Activated CD4-positive, alpha-beta memory T cell treated with anti-CD3 and anti-CD28 coated beads for 36 hours (primary cell): ENCODE measurements at regions not wholly inside any gene's neighbourhood (a gene's known extent, or its start where the extent isn't known, plus 50 kb on each side); places are given as distances from the start of the nearest gene placed in this dataset.
"Not testable (repeated sequence)": the region's sequence is repeated elsewhere in the genome, so short reads cannot be mapped to it uniquely, and the experiment has no call there.

ENCODE experiments used
- CTCF ChIA-PET: fragments of 350-600 bp; sonication (Branson Sonifier 250); formaldehyde crosslinking; loops from one replicate; lab custom pipeline; 2021; ENCODE audit warnings: antibody characterized with exemption, inconsistent platforms; lab: Charles Lee
- POLR2A ChIA-PET: fragments of 350-600 bp; sonication (Branson Sonifier 250); formaldehyde crosslinking; loops from one replicate; lab custom pipeline; 2021; ENCODE audit warnings: antibody characterized with exemption; lab: Charles Lee
- DNase-seq: peaks from one replicate; pipeline ENCODE4 v3.0.0-alpha.2; 2020
- H3K27ac Mint-ChIP-seq: one replicate; pipeline ENCODE4 v1.8.0; 2021; ENCODE audit warnings: mixed read lengths
- H3K27me3 Mint-ChIP-seq: one replicate; pipeline ENCODE4 v1.8.0; 2021; ENCODE audit warnings: mixed read lengths
- H3K36me3 Mint-ChIP-seq: one replicate; pipeline ENCODE4 v1.8.0; 2021; ENCODE audit warnings: mixed read lengths
- H3K4me1 Mint-ChIP-seq: one replicate; pipeline ENCODE4 v1.8.0; 2021; ENCODE audit warnings: low read depth, mixed read lengths
- H3K4me3 Mint-ChIP-seq: one replicate; pipeline ENCODE4 v1.8.0; 2021; ENCODE audit warnings: mild to moderate bottlenecking, mixed read lengths
- H3K9me3 Mint-ChIP-seq: one replicate; pipeline ENCODE4 v1.8.0; 2021; ENCODE audit warnings: mixed read lengths
- intact Hi-C: fragments of 100-400 bp; cut with micrococcal nuclease; formaldehyde crosslinking; loops from one replicate; pipeline ENCODE4 v1.15.1; 2023

DNA sequence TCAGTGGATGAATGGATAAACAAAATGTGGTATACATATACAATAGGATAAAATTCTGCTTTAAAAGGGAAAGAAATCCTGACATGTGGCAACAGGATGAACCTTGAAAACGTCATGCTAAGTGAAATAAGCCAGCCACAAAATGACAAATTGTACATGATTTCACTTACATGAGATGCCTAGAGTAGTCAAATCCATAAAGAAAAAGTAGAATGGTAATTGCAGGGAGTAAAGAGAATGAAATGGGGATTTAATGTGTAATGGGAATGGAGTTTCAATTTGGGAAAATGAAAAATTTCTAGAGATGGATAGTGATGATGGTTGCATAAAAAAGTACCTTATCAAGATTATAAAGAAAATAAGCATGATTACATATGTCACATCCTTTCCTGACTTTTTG lies 1489.2 kb upstream of the C9orf72 start:
- Mint-ChIP-seq H3K4me3 (no peak overlapping the region), H3K36me3 (no peaks in the 10 kb centered on the region), H3K9me3 (peaks cover 6% of the 10 kb centered on the region), H3K4me1 (no peaks in the 10 kb centered on the region), H3K27ac (no peak overlapping the region), H3K27me3 (no peaks in the 10 kb centered on the region)
- intact Hi-C loops: no loop called here
- ChIA-PET POLR2A (no interaction called here), CTCF (no interaction called here)
- DNase-seq: no peak

DNA sequence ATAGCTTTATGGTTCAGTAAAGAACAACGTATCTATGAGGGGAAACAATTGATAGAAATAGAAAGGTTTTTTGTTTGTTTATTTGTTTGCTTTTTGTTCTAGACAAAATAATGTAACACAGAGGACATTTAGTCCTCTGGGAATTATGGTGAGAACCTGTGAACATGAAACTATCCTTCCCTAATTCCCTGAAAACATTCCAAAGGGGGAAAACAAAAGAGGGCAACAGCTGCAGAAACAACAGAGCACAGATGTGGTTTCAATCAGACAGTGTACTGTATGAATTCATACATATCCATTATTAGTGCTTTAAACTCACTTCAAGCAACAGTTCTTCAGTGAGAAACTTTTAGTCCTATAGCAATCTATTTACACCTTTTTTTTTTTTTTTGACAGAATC lies 1489.8 kb upstream of the C9orf72 start:
- Mint-ChIP-seq H3K9me3 (peaks cover 2% of the 10 kb centered on the region), H3K4me3 (no peak overlapping the region), H3K36me3 (no peaks in the 10 kb centered on the region), H3K27ac (no peak overlapping the region), H3K27me3 (no peaks in the 10 kb centered on the region), H3K4me1 (no peaks in the 10 kb centered on the region)
- intact Hi-C loops: no loop called here
- no peak for DNase-seq
- POLR2A ChIA-PET: no interaction called here
- CTCF ChIA-PET: no interaction called here

DNA sequence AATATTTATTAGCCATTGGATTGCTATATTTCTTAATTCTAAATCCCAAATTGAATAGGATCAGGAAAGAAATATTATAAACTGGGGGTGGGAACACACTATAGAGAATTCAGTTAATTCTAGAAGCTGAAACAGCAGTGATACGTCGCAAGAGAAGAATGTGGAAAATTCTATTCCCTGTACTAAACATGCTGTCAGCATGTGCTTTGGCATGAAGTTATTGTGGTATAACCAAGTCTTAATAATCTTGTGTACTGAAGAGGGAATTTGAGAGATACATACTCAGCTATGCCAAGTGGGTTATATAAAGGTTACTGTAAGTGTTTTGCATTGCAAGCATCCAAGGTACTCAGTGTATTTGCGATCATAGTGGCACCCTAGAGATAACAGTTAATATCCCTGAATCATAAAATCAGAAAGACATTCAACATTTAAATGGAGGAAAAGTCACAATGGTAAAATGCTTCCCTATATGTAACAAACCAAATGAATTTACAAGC lies 1492.9 kb upstream of the C9orf72 start:
- intact Hi-C loops: no loop called here
- no peak overlapping the region for H3K27ac Mint-ChIP-seq
- ChIA-PET CTCF (no interaction called here), POLR2A (no interaction called here)
- H3K36me3 Mint-ChIP-seq: no peaks in the 10 kb centered on the region
- H3K4me1 Mint-ChIP-seq: no peaks in the 10 kb centered on the region
- no peaks in the 10 kb centered on the region for H3K27me3 Mint-ChIP-seq
- DNase-seq: no peak
- no peak overlapping the region for H3K4me3 Mint-ChIP-seq
- H3K9me3 Mint-ChIP-seq: no peaks in the 10 kb centered on the region

DNA sequence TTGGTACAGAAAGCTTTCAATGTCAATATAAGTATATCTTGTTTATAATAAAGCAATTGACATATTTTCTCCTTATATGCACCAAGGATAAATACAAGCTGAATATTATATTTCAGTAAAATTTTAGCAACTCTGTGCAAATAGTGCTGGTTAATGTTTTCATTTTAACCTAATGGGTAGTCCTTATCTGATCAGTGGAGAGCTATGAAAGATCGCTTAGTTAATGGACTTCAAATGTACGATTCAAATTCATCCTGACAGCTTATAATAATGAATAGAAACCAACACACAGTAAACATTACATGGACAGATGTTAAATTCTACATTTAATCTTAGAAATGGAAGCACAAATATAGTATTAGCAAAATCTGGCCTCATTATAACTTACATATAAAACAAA lies 1495.2 kb upstream of the C9orf72 start:
- POLR2A ChIA-PET: no interaction called here
- H3K36me3 Mint-ChIP-seq: no peaks in the 10 kb centered on the region
- H3K9me3 Mint-ChIP-seq: no peaks in the 10 kb centered on the region
- no peak overlapping the region for H3K27ac Mint-ChIP-seq
- H3K4me1 Mint-ChIP-seq: no peaks in the 10 kb centered on the region
- DNase-seq: no peak
- H3K27me3 Mint-ChIP-seq: no peaks in the 10 kb centered on the region
- H3K4me3 Mint-ChIP-seq: no peak overlapping the region
- intact Hi-C loops: no loop called here
- CTCF ChIA-PET: no interaction called here

DNA sequence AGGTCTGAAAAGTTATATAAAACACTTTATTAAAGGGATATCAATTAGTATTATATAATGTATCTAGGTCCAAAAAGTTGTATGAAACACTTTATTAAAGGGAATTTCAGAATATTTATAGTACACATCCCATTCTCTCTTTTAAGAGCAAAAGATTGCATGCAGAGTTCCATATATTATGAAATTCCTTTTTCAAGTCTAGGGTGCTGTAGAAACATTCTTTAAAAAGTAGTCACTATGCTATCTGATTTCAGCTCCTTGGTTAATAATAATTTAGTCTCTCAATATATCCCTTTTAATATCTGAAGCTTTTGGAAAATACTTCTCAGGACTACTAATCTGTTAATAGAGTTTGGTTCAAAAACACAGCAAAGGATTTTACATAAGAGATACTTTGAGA lies 1496.1 kb upstream of the C9orf72 start:
- CTCF ChIA-PET: no interaction called here
- Mint-ChIP-seq H3K4me3 (no peak overlapping the region), H3K36me3 (no peaks in the 10 kb centered on the region), H3K27me3 (no peaks in the 10 kb centered on the region), H3K27ac (no peak overlapping the region), H3K4me1 (no peaks in the 10 kb centered on the region), H3K9me3 (no peaks in the 10 kb centered on the region)
- DNase-seq: no peak
- intact Hi-C loops: no loop called here
- POLR2A ChIA-PET: no interaction called here

DNA sequence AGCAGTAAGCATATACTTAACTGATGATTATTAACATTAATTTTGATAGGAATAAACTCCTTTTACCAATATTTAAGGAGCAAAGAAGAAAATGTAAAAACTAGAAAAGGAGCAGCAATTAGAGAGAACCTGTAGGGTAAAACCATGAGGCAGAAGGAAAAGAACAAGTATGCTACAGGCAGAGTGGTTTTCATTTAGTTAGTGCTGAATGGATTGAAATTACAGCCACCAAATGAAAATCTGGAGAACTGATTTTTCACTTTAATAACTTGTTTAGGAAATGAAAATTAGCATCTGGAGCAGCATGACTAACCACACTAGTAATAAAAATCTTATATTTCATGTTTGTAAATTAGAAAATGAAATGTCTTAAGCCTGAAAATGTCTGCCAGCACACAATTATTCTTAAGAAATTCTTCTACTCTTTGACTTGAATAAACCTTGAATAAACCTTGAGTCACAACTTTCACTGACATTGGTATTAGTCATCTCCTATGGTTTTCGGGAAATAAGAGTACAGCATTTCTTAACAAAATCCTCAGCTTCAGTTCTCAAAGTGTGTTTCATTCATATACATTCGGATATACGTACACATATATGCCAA lies 1504.9 kb upstream of the C9orf72 start:
- Mint-ChIP-seq H3K27ac (no peak overlapping the region), H3K36me3 (no peaks in the 10 kb centered on the region), H3K9me3 (peaks cover 9% of the 10 kb centered on the region), H3K27me3 (no peaks in the 10 kb centered on the region), H3K4me1 (no peaks in the 10 kb centered on the region), H3K4me3 (no peak overlapping the region)
- intact Hi-C loops: no loop called here
- CTCF ChIA-PET: no interaction called here
- POLR2A ChIA-PET: no interaction called here
- no peak for DNase-seq

DNA sequence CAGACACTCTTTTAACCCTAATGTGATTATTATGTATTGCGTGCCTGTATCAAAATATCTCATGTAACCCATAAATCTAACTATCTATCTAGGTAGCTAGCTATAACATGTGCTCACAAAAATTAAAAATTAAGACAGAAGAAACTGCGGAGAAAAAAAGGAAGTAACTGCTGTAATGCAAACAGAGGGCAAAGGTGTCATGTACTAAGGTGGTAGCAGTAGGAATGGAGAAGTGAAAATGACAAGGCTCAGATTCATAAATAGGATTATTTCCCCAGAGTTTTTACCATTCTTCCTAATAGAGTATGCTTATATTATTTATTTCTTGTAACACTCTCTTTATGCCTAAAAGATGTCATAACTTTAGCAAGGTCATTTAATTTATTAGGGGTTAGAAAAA lies 1527.5 kb upstream of the C9orf72 start:
- CTCF ChIA-PET: no interaction called here
- intact Hi-C loops: no loop called here
- Mint-ChIP-seq H3K27me3 (no peaks in the 10 kb centered on the region), H3K36me3 (no peaks in the 10 kb centered on the region), H3K4me3 (no peak overlapping the region), H3K9me3 (peaks cover 3% of the 10 kb centered on the region), H3K4me1 (no peaks in the 10 kb centered on the region), H3K27ac (no peak overlapping the region)
- POLR2A ChIA-PET: no interaction called here
- no peak for DNase-seq

DNA sequence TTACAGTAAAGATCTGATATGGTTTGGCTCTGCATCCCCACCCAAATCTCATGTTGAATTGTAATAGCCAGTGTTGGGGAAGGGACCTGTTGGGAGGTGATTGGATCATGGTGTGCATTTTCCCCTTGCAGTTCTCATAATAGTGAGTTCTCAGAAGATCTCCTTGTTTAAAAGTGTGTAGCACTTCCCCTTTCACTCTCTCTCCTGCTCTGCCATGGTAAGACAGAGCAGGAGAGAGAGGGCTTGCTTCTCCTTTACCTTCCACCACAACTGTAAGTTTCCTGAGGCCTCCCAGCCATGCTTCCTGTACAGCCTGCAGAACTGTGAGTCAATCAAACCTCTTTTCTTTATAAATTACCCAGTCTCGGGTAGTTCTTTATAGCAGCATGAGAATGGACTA lies 1530.9 kb upstream of the C9orf72 start:
- H3K36me3 Mint-ChIP-seq: not testable (repeated sequence)

DNA sequence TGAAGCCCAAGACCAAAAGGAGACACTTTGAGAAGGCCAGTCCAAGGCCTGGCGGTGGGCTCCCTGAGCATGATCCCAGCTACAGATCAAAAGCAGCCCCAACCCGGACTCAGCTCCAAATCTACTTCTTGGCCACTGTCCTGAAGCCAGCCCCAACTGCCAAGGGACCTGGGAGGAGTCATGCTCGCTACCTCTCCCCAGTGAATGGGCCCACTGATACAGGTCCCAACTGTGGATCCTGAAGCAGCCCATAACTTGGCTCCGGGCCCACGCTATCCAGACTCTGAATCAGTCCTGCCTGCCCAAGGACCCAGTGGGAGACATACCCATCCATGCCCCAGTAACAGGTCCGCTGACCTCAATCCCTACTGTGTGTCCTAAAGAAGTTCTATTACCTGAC lies 1545.3 kb upstream of the C9orf72 start:
- no peaks in the 10 kb centered on the region for H3K9me3 Mint-ChIP-seq
- intact Hi-C loops: no loop called here
- no peak overlapping the region for H3K4me3 Mint-ChIP-seq
- H3K36me3 Mint-ChIP-seq: no peaks in the 10 kb centered on the region
- POLR2A ChIA-PET: no interaction called here
- no peaks in the 10 kb centered on the region for H3K27me3 Mint-ChIP-seq
- H3K27ac Mint-ChIP-seq: no peak overlapping the region
- CTCF ChIA-PET: no interaction called here
- no peak for DNase-seq
- H3K4me1 Mint-ChIP-seq: no peaks in the 10 kb centered on the region

More for the DNA sequence above, 1530.9 kb upstream of the C9orf72 start:
- H3K4me1 Mint-ChIP-seq, intact Hi-C loops, H3K4me3 Mint-ChIP-seq, H3K27me3 Mint-ChIP-seq, POLR2A ChIA-PET, CTCF ChIA-PET, H3K9me3 Mint-ChIP-seq, H3K27ac Mint-ChIP-seq, DNase-seq: not testable (repeated sequence)

DNA sequence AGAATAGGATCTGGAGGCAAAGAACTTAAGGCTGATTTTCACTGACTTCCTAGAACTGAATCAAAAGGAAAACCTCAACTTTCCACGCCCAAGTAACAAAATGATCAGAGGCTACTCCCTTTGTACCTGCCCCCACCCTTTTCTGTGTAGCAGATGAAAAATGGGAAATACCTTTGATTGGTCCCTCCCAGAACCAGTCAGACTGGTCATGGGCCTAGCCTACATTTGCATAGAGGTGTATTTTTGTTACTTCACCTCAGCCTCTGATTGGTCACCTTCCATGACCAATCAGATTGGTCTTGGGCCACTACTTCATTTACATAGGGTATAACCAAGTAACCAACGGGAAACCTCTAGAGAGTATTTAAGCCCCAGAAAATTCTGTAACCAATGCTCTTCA lies 1553.5 kb upstream of the C9orf72 start:
- ChIA-PET POLR2A (no interaction called here), CTCF (no interaction called here)
- Mint-ChIP-seq H3K27ac (no peak overlapping the region), H3K27me3 (no peaks in the 10 kb centered on the region), H3K36me3 (no peaks in the 10 kb centered on the region), H3K9me3 (peaks cover 22% of the 10 kb centered on the region), H3K4me3 (no peak overlapping the region), H3K4me1 (no peaks in the 10 kb centered on the region)
- intact Hi-C loops: no loop called here
- DNase-seq: no peak

DNA sequence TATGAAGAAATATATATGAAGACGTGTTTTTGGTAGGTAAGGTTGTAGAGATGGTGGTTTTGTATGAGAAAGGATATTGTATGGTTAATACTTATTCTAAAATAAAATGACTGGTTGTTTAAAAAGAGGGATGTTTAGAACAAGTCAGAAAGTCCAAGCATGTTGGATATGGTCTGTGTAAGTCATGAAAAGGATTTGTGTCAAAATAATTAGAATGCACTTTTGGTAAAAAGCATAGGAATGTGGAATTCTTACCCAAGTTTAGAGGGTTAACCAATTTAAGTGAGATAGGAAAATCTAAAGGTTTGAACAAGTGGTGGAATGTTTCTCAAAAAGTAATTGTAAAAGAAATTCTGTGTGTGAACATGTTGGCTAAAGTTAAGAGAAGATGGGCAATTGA lies 1556.5 kb upstream of the C9orf72 start:
- Mint-ChIP-seq H3K36me3 (no peaks in the 10 kb centered on the region), H3K4me1 (no peaks in the 10 kb centered on the region), H3K4me3 (no peak overlapping the region), H3K27me3 (no peaks in the 10 kb centered on the region), H3K9me3 (peaks cover 28% of the 10 kb centered on the region), H3K27ac (no peak overlapping the region)
- intact Hi-C loops: no loop called here
- ChIA-PET POLR2A (no interaction called here), CTCF (no interaction called here)
- DNase-seq: no peak

DNA sequence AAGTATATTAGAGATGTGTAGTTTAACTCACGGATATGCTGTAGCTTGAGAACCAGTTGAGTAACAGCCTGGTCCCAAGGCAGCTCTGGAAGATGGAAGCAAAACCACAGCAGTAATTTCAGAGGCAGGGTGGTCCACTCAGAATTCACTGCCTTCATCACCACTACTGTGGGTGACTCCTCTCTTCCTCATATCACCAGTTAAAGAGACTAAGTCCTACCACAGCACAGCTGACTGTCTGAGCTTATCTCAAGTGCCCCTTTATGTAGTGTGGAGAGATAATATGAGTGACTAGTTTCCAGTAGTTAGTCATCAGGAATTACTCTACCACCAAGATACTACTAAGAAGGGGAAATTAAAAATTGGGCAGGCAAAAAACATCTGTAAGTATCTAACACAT lies 1571.2 kb upstream of the C9orf72 start:
- intact Hi-C loops: no loop called here
- no peaks in the 10 kb centered on the region for H3K36me3 Mint-ChIP-seq
- H3K27me3 Mint-ChIP-seq: no peaks in the 10 kb centered on the region
- H3K4me3 Mint-ChIP-seq: no peak overlapping the region
- no peaks in the 10 kb centered on the region for H3K4me1 Mint-ChIP-seq
- H3K9me3 Mint-ChIP-seq: peaks cover 8% of the 10 kb centered on the region
- ChIA-PET CTCF (no interaction called here), POLR2A (no interaction called here)
- no peak overlapping the region for H3K27ac Mint-ChIP-seq
- no peak for DNase-seq

DNA sequence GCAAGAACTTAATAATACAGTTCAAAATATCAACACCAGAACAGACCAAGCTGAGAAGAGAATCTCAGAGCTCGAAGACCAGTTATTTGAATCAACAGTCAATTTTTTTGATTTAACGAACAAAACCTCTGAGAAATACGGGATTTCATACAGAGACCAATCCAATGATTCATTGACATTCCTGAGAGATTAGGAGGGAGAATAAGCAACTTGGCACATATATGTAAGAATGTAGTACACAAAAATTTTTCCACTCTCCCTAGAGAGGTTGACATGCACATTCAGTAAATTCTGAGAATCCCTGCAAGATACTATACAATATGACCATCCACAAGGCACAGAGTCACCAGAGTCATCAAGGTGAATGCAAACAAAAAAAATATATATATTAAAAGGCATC lies 1577.3 kb upstream of the C9orf72 start:
- ChIA-PET CTCF (no interaction called here), POLR2A (no interaction called here)
- Mint-ChIP-seq H3K4me1 (no peaks in the 10 kb centered on the region), H3K9me3 (peaks cover 4% of the 10 kb centered on the region), H3K27me3 (no peaks in the 10 kb centered on the region), H3K4me3 (no peak overlapping the region), H3K27ac (no peak overlapping the region), H3K36me3 (no peaks in the 10 kb centered on the region)
- no peak for DNase-seq
- intact Hi-C loops: no loop called here
